T-helper 9 cell (primary cell): ENCODE measurements at regions not wholly inside any gene's neighbourhood (a gene's known extent, or its start where the extent isn't known, plus 50 kb on each side); places are given as distances from the start of the nearest gene placed in this dataset.
"Not testable (repeated sequence)": the region's sequence is repeated elsewhere in the genome, so short reads cannot be mapped to it uniquely, and the experiment has no call there.

Experiments used
- DNase-seq: peaks from one replicate; pipeline ENCODE4 v3.0.0-alpha.2; 2020

DNA sequence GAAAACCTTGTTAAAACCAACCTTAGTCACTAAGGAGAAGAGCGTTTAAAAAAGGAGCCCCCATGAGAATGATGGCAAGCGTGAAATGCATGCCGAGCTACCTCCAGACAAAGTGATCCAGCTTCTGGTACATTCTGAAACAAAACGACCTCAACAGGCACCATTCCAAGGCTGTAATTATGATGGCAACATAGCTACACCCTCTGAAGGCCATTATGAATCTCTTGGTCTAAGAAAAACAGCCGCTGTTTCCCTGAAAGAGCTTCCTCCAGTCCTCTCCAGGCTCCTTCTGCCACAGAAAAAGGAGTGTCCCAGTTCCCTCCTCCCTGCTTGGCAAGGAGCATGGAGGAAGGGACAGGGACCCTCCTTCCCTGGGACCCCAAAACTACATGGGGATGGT, 50.0 kb upstream of the ABLIM1 start:
- no peak for DNase-seq

DNA sequence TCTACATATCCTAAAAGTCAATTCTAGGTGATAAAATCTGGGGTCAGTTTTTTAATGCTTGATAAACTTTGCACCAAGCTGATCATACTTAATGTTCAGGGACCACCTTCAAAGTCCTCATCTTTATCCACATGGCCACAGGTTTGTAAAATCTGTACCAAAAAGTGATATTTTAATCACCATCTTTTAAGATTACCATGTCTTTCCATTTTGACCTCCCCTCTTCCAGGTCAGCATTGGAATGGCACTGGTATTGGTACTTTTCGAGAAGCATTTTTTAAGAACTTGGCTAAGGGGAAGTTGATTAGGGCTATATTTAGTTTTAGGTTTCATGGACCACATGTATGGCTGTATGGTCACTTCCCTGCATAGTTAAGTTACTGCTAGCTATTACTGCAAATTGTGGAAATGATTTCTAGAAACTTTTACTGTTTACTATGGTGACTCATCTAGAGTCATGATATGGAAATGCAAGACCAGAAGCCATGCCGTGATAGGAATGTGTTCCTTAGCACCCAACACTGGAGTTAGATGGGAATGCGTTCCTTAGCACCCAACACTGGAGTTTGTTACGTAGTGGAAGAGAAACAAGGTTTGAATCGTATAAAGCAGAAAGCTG, 50.8 kb upstream of the ABLIM1 start:
- DNase-seq = no peak

DNA sequence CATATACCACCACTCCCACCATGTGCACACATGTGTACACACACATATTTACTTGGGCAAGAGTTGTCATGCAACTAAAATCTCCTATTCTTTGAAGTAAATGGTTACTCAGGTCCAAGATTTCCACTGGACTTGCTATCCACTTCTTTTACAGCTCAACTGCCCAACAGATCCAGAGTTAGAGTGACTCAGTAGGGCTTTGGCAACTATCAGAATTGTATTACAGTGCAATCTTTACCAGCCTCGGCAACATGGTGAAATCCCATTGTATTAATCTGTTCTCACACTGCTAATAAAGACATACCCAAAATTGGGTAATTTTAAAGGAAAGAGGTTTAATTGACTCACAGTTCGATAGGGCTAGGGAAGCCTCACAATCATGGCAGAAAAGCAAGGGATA, 51.9 kb upstream of the ABLIM1 start:
- DNase-seq = no peak

DNA sequence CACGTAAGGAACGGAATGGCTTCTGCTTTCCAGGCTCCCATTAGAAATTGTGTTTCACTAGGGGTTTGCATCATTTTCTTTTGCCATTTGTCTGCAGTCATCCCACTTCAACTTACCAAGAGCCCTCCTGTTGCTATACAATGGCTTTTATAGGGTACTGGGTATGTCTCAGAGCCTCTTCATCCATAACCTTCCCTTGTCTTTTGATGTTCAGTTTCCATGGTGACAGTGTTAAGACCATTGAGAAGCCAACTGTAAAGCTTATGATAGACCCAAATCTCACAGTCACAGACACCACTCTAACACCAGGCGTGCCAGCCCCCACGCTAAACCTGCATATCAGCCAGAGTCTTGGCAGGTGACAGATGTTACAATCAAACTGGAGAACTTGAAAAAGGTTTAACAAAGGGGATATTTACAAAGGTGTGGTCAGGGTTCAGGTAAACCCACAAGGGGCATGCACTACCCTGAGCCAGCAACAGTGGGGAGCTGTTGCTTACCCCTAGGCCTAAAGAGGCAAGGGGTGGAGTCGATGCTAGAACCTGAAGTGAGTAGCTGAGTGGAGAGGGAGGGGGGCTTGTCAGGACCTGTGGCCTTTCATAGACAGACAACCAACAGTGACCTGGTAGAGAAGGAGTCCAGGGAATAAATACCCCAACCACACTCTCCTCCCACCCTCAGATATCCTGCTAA, 53.2 kb upstream of the ABLIM1 start:
- no peak for DNase-seq

DNA sequence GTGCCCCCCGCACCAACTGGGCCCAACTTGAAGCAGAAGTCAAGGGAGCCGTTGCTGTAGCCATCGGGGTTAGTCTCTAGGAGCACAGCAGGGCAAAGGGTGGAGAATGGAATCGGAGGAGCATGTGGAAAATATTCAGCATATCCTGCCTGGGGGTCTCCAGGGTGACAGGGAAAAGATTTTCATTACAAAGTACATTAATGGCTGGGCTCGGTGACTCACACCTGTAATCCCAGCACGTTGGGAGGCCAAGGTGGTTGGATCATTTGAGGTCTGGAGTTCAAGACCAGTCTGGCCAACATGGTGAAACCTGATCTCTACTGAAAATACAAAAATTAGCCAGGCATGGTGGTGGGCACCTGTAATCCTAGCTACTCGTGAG, 53.8 kb upstream of the ABLIM1 start:
- DNase-seq = no peak

DNA sequence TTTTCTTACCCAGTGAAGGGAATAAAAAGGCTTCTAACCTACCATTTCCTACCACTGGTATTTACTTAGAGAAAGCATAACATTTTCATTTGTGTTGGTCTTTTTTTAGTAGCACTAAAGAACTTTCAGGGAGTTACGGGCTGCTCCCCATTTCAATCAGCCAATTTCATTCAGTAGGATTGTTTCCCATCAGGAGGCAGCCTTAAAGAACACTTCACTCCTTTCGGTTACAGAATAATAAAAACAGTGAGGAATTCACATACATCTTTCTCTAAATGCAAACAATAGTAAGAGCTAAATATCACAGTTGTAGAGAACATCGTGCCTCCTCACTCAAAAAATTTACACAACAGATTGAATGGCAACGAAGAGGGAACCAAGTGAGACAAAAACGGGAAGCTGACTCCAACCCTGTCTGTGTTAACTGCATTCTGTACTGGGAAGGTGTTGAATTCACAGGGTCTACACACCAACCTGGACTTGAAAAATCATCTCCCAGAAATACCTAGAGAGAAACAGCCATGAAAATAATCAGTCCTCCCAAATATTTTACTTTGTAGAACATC, 55.5 kb upstream of the ABLIM1 start:
- no peak for DNase-seq

DNA sequence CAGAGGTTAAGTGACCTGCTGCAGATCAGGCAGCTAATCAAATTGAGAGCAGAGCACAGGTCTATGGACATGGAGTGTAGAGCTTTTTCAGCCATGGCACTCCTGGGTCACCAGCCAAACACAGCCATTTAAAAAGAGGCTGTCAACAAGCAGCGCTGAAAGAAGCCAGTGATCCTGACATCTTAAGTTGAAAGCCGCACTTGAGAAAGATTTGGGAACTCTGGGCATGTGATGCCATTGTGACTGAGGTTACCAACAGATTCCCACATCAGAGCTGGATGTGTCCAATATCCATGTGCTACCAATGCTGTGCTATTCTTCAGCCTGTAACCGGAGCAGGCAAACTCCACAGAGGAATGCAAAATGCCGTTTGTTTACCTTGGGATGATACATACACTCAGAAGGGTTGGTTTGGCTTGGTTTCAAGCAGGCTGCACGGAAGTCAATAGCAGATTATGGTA, 56.2 kb upstream of the ABLIM1 start:
- DNase-seq = no peak

DNA sequence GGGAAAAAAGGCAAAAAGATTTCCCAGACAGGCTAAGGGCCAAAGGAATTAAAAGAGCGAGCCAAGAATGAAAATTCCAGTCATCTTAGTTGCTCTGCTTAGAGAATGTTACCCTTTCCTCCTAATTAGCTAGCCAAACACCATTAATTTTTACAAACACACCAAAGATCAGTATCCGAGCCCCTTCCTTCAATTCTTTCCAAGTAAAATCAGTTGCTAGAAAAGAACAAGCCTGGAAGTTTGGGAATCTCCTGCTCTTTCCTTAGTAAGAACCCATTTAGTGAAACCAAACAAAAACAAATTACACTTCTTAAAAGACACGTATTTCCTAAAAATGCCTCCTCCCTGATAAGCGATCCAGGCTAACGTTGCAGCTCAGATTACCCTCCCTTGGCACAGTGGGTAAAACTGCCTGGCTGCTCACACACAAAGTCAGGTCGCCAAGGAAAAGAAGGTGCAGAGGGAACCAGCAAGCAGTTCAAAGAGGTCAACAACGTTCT, 57.1 kb upstream of the ABLIM1 start:
- no peak for DNase-seq

DNA sequence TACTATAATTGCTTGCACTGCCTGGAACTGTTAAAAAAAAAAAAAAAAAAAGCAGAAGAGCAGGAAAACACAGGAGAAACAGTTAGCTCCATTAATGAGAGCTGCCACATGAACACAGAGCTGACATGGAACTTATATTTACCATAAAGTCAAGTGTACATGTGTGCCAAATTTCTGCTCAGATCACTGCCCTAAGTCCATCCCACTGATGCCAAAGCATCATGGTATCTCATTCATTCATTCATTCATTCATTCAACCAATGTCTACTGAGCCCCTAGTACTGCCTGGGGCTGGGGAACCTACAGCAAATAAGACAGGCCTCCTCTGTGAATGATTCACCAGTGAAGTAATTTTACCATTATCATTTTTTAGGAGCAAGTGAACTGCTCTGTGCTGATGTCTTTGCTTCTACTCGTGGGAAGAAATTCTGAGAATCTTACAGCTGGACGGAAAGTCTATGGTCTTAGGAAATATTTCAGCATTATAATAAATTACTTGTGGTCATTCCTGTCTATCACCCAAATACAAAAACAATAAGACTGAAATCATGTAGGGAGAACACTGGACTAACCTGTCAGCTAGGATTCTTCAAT, 58.8 kb upstream of the ABLIM1 start:
- no peak for DNase-seq

DNA sequence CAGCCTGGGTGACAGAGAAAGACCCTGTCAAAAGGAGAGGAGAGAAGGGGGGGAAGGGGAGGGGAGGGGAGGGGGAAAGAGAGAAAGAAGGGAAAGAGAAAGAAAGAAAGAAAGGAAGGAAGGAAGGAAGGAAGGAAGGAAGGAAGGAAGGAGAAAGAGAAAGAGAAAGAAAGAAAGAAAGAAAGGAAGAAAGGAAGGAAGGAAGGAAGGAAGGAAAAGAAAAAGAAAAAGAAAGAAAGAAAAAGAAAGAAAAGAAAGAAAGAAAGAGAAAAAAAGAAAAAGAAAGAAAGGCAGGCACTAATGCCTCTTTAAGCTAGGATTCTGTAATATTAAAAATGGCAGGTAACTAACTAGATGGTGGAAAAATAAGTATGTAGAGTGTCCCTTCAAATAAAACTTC, 59.8 kb upstream of the ABLIM1 start:
- DNase-seq = not testable (repeated sequence)

DNA sequence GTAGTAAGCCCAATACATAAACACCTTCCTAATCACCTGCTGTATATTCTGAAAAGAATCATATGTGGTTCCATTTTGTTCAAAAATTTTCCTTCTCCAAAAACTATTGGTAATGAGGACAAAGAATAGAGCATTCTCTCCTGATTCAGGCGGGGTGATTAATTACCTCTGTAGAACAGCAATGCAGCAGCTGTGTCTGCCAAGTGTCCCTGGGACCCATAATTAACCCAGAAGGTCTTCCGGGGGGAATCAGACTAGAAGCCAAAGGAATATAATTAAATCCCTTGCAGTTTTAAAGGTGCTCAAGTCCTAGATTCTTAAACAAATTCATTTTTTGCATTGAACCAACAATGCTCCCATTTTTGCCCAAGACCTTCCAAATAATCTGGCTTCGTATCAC, 60.3 kb upstream of the ABLIM1 start:
- no peak for DNase-seq

DNA sequence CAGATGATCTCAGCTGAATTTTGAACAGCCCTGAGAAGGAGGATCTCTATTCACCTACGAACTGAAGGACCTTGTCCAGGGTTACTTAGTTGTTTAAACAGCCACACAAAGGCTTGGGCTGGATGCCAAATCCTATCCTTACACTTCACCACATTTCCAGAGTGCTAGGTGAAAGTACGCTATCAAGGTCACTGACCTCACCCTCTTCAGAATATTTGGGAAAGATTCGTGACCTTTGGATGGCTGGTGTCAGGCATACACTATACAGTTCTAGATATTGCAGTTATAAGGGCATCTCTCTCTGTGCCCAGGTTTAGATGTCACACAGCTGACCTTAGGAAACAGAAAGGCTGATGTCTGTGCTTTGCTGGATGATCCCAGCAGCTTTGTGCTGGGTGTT, 61.2 kb upstream of the ABLIM1 start:
- DNase-seq = no peak

DNA sequence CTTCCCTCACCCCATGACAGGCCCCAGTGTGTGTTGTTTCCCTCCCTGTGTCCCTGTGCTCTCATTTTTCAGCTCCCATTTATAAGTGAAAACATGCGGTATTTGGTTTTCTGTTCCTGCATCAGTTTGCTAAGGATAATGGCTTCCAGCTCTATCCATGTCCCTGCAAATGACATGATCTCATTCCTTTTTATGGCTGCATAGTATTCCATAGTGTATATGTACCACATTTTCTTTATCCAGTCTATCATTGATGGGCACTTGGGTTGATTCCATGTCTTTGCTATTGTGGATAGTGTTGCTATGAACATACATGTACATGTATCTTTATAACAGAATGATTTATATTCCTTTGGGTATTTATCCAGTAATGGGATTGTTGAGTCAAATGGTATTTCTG, 61.9 kb upstream of the ABLIM1 start:
- not testable (repeated sequence) for DNase-seq

DNA sequence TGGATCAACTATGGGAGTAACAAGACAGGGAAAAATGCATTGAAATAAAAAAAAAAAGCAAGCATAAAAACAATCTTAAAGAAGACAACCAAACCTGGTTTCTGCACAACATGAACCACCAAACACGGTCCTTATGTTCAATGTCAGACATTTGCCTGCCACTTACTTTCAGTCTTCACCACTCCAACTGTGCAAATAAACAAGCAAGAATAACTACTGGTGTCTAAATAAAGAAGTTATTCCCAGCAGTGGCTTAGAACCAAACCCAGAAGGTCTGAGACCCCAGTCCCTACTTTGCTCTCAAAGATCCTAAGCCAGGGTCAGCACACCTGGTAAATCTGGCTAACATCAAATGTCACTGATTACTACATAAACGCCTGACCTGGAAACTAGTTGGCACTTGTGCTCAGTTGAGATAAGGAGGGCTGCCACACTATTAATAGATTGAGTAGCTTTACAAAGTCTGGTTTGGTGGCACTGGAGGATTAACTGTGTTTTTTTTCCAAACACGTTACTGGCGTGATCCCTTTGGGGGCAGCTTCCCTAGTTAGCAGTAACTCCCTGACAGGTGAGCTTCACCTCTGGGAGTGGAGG, 62.7 kb upstream of the ABLIM1 start:
- DNase-seq = no peak

DNA sequence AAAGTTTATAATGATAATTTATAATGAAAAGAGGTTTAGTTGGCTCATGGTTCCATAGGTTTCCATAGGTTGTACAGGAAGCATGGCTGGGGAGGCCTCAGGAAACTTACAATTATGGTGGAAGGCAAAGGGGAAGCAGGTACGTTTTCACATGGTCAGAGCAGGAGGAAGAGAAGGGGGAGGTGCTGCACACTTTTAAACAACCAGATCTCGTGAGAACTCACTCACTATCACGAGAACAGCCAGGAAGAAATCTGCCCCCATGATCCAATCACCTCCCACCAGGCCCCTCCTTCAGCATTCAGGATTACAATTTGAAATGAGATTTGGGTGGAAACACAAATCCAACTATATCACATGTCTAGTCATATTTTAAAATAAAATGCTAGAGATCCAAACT, 64.1 kb upstream of the ABLIM1 start:
- DNase-seq = not testable (repeated sequence)

DNA sequence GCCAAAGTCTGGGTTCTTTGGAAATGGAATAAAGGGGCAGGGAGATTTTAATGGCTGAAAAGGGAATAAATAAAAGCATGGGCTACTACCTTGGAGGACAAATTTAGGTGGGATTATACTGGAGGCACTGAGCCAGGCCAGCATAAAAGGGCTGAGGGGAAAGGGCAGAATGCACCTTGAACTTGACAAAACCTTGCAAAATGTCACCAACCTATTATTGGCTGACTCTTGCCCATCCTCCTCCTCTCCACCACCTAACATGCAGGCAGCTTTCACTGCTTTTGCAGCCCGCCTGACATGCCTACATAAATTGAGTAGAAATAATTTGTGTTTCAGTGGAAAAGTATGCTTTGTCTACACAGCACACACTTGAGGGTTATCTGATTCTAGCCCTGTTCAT, 65.3 kb upstream of the ABLIM1 start:
- no peak for DNase-seq

DNA sequence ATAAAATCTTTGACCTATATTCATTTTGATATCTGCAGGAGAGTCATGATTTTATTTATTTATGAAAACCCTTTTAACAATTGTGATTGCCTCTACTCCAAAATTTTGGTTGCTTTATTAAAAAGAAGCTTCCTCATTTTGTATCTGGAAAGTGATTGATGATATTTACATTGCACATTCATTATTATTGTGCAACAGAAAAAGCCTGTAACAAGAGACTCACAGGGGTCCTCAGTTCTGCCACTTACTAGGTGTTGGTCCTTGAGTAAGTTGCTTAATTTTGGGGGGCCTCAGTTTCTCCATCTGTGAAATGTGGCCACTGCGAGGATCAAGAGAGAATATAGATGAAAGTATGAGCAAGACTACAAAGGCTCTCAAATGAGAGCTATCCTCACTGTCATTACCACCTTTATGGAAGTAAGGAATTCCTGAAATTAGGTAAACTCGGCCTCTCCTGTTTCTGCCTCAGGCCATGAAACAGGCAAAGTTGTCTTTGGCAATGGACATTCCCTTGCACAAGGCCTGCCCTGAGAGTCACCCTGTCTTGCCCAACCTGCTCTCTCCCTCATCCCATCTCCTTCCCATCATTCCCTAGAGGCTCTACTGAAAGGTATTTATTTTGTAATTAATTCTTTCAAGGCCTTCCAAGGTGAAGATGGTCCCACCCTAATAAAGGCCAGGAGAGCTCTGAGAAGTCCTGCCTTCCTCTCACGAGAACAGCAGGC, 66.1 kb upstream of the ABLIM1 start:
- no peak for DNase-seq

DNA sequence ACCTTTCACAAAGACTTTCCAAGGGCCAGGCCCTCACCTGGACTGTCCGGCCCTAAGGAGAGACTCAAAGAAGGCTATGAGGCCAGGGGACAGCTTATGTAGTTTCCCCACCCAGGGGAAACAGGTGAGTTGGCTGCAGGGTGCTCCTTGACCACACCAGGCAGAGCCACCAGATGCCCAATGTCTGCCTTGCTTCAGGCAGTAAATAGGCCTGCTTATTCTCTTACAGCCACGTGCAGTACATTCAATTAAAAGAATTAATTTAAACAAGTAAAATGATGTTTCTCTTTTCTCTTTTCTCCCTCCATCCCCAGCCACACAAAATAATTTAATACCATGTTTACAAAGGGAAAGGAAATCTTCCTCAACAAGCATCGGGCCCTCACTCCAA, 66.6 kb upstream of the ABLIM1 start:
- no peak for DNase-seq

DNA sequence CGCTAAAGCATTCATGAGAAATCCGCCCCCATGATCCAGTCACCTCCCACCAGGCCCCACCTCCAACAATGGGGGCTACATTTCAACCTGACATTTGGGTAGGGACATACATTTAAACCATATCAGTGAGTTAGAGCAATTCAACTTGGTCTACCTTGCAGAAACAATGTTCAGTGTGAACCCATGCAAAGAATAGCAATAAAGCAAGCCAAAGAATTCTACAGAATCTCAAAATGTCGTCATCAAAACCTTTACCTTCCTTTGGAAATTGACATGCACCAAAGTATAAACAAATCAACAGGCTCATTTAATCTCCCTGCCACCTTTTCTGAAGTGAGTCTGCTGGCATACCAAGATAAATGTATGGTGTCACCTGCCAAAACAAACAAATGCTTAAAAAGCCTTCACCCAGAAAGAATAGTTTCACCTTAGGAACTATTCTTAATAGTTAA, 68.8 kb upstream of the ABLIM1 start:
- DNase-seq = no peak

DNA sequence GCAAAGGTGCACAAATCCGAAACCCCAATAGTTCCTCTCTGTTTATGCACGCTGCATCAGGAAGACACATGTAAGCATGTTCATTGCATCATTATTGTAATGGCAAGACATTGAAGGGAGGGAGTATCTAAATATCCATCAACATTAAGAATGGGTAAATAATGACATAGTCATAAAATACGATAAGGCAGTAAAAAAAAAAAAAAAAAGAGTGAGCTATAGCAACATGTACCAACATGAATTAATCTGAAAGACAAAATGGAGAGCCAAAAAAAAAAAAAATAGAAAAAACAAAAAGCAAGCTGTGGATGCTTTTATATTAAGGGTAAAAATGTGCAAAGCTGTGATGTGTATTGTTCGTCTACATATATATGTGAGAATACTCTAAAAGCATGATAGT, 70.2 kb upstream of the ABLIM1 start:
- DNase-seq = no peak

DNA sequence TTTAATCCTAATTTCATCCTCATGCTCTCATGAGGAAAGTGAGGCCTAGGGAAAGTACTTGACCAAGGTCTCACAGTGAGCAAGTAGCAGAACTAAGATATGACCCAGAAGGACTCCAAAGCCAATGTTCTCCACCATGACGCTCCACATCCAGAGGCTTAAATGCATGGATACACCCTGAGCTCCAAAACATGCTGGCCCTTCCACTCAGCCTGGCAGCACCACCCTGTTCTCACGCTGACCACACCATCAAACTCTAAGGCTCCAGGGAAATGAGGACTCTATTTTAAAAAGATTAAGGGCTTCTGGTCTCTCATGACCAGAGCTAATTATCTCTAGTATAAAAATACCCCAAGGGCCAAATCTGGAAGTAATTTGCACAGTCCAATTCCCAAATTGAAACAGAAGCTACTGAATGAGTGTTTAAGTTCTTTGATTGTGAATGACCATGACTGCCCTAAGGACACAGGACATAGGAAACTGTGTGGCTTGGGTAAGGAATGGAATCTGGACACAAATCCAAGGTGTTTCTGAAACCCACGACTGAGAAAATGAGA, 71.1 kb upstream of the ABLIM1 start:
- no peak for DNase-seq

DNA sequence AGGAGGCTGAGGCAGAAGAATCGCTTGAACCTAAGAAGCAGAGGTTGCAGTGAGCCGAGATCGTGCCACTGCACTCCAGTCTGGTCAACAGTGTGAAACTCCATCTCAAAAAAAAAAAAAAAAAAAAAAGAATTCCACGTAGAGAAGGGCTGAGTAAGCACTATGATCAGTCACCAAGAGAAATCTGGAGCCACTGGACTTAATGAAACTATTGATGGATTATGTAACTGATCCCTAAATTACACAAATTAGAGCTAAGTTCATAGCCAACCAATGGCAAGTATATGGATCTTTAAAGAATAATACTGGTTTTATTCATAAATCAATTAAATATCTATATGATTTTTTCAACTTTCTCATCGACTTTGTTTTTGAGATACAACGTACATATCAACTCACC, 72.2 kb upstream of the ABLIM1 start:
- no peak for DNase-seq

DNA sequence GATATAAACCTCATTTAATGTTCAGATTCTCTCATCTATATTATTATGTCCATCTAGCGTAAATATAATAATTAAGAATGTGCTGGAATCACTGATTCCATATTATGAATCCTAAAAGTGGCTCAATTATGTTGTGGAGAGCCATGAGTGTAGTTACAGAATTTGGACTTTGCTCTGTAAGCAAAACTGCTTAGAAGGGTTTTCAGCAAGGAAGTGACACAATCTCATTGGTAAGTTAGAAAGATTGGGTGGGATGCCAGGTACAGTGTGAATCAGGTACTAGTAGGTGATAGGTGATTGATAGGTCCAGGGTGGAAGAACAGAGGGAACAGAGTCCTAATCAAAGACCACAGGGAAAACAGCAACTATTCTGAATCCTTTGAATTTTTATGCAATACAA, 74.9 kb upstream of the ABLIM1 start:
- DNase-seq = no peak
